ENCODE measurements at regions not wholly inside any gene's neighbourhood (a gene's known extent, or its start where the extent isn't known, plus 50 kb on each side); places are given as distances from the start of the nearest gene placed in this dataset.

- TF ChIP-seq EZH2phosphoT487 (IDR thresholded peaks at IDR 0.05; ENCODE audit: unreplicated experiment) (no peak), CTCF (conservative IDR thresholded peaks at IDR 0.05; ENCODE audit: low read depth in 2 of 2) (no peak), EZH2 (IDR thresholded peaks at IDR 0.05; ENCODE audit: low read depth, unreplicated experiment) (no peak), POLR2AphosphoS5 (IDR thresholded peaks at IDR 0.05; ENCODE audit: low read depth) (no peak), STAT1 (IDR thresholded peaks at IDR 0.05; ENCODE audit: unreplicated experiment) (no peak), REST (IDR thresholded peaks at IDR 0.05; ENCODE audit: unreplicated experiment) (no peak), CREB1 (CRISPR knock-in tag; IDR thresholded peaks at IDR 0.05; ENCODE audit: low read depth) (no peak), NANOG (IDR thresholded peaks at IDR 0.05; ENCODE audit: borderline replicate concordance) (no peak), ZNF462 (CRISPR knock-in tag; IDR thresholded peaks at IDR 0.05) (no peak), JUNB (IDR thresholded peaks at IDR 0.05; ENCODE audit: unreplicated experiment) (no peak), ZNF114 (CRISPR knock-in tag; IDR thresholded peaks at IDR 0.05) (no peak), ETS1 (IDR thresholded peaks at IDR 0.05) (no peak)
Measured at GRCh38 chr5:2010940-2011339, 128.2 kb upstream of the IRX4 start.

Measured in GM23338 (cell line).